CD4-positive, alpha-beta T cell (primary cell): ENCODE measurements at regions not wholly inside any gene's neighbourhood (a gene's known extent, or its start where the extent isn't known, plus 50 kb on each side); places are given as distances from the start of the nearest gene placed in this dataset.

Source experiments
- ATAC-seq: fragments of 200-7000 bp; cut with Tn5 transposase; one replicate; pipeline ENCODE4 v1.10.0; 2022; ENCODE audit warnings: mild to moderate bottlenecking; ENCODE audit not compliant: poor library complexity
- CTCF ChIA-PET: fragments of 350-600 bp; sonication (Branson Sonifier 250); formaldehyde crosslinking; loops from one replicate; lab custom pipeline; 2021; ENCODE audit warnings: antibody characterized with exemption, inconsistent platforms; lab: Charles Lee
- POLR2A ChIA-PET: fragments of 350-600 bp; sonication (Branson Sonifier 250); formaldehyde crosslinking; loops from one replicate; lab custom pipeline; 2021; ENCODE audit warnings: antibody characterized with exemption, inconsistent platforms; lab: Charles Lee
- DNase-seq, 14 experiments: peaks; one replicate each; pipeline ENCODE4 v3.0.0-alpha.2; 2013 to 2020; ENCODE audit warnings: mixed read lengths in 2 of 14
- H3K27ac ChIP-seq, 2 donors: one replicate each; pipeline versions ENCODE4 v1.5.1 to v1.7.0; 2013; ENCODE audit warnings: low read length in 2 of 2, low read depth in 1 of 2, mild to moderate bottlenecking in 1 of 2
- H3K27me3 ChIP-seq, 2 experiments: 1 replicate in 1 of 2; 2 replicates in 1 of 2; pipeline versions ENCODE4 v1.6.1 to v1.7.0; 2013; ENCODE audit warnings: low read length in 2 of 2, control low read depth in 1 of 2, mild to moderate bottlenecking in 1 of 2, moderate library complexity in 1 of 2; ENCODE audit not compliant: insufficient read depth in 2 of 2, control insufficient read depth in 1 of 2
- H3K36me3 ChIP-seq: one replicate; pipeline ENCODE4 v1.6.1; 2013; ENCODE audit warnings: low read length, control low read depth; ENCODE audit not compliant: insufficient read depth
- H3K4me1 ChIP-seq: one replicate; pipeline ENCODE4 v1.6.1; 2013; ENCODE audit warnings: low read length, control low read depth; ENCODE audit not compliant: insufficient read depth
- H3K4me3 ChIP-seq: one replicate; pipeline ENCODE4 v1.5.1; 2013; ENCODE audit warnings: mild to moderate bottlenecking, low read length, moderate library complexity
- H3K9me3 ChIP-seq, 2 experiments: 1 replicate in 1 of 2; 2 replicates in 1 of 2; pipeline versions ENCODE4 v1.6.1 to v1.7.0; 2013; ENCODE audit warnings: low read length in 2 of 2, mild to moderate bottlenecking in 2 of 2, control low read depth in 1 of 2, moderate library complexity in 1 of 2; ENCODE audit not compliant: control insufficient read depth in 1 of 2, insufficient read depth in 1 of 2
- H3K27ac Mint-ChIP-seq: one replicate; pipeline ENCODE4 v1.8.0; 2020; ENCODE audit warnings: mixed read lengths
- H3K27me3 Mint-ChIP-seq: one replicate; pipeline ENCODE4 v1.8.0; 2021; ENCODE audit warnings: mixed read lengths
- H3K36me3 Mint-ChIP-seq: one replicate; pipeline ENCODE4 v1.8.0; 2021; ENCODE audit warnings: low read depth, mixed read lengths
- H3K4me1 Mint-ChIP-seq: one replicate; pipeline ENCODE4 v1.8.0; 2021; ENCODE audit warnings: low read depth, mixed read lengths
- H3K4me3 Mint-ChIP-seq: one replicate; pipeline ENCODE4 v1.8.0; 2020; ENCODE audit warnings: mild to moderate bottlenecking, mixed read lengths
- H3K9me3 Mint-ChIP-seq: one replicate; pipeline ENCODE4 v1.8.0; 2020; ENCODE audit warnings: mixed read lengths
- CTCF ChIP-seq: fragments of 200-600 bp; IDR thresholded peaks from one replicate; pipeline ENCODE4 v1.8.0; 2022; ENCODE audit warnings: antibody characterized with exemption, mild to moderate bottlenecking
- intact Hi-C, 2 experiments: fragments of 100-400 bp; cut with DNase I in 1 of 2; cut with micrococcal nuclease in 1 of 2; formaldehyde crosslinking; loops; one replicate each; pipeline versions ENCODE4 v1.15.1 to v1.9.0; 2023 to 2025; cut with DNase I, micrococcal nuclease

- no peak for DNase-seq
- Histone ChIP-seq H3K36me3 (no peaks in the 10 kb centered on the region), H3K27me3 (peaks cover 8 to 18% of the 10 kb centered on the region in 2 experiments), H3K27ac (no peak overlapping the region), H3K9me3 (no peaks in the 10 kb centered on the region), H3K4me1 (no peaks in the 10 kb centered on the region), H3K4me3 (no peak overlapping the region)
- Mint-ChIP-seq H3K27me3 (peaks cover 50% of the 10 kb centered on the region), H3K4me3 (no peak overlapping the region), H3K4me1 (no peaks in the 10 kb centered on the region), H3K27ac (no peak overlapping the region), H3K36me3 (no peaks in the 10 kb centered on the region), H3K9me3 (no peaks in the 10 kb centered on the region)
- ATAC-seq, result no peak
- CTCF ChIA-PET, result no interaction called here
- TF ChIP-seq CTCF, result no peak
- intact Hi-C loops, result no loop called here
- POLR2A ChIA-PET, result no interaction called here
Measured at GRCh38 chr17:36784633-36785032, 152.6 kb upstream of the LHX1 start.

GRCh38 chr17:36786867-36787266, 150.4 kb upstream of the LHX1 start:
- CTCF ChIA-PET, result no interaction called here
- peaks cover 58% of the 10 kb centered on the region for H3K27me3 Mint-ChIP-seq
- no peaks in the 10 kb centered on the region for H3K4me1 Mint-ChIP-seq

GRCh38 chr17:36791150-36791941, 145.9 kb upstream of the LHX1 start:
- ATAC-seq, result no peak
- Histone ChIP-seq H3K9me3 (no peaks in the 10 kb centered on the region), H3K27me3 (peaks cover 0 to 9% of the 10 kb centered on the region in 2 experiments), H3K4me3 (no peak overlapping the region), H3K27ac (no peak overlapping the region), H3K4me1 (no peaks in the 10 kb centered on the region), H3K36me3 (no peaks in the 10 kb centered on the region)
- intact Hi-C loops, result no loop called here
- no peak overlapping the region for H3K4me3 Mint-ChIP-seq
- ChIA-PET POLR2A (no interaction called here), CTCF (no interaction called here)
- H3K36me3 Mint-ChIP-seq, result no peaks in the 10 kb centered on the region
- H3K4me1 Mint-ChIP-seq, result no peaks in the 10 kb centered on the region
- no peak for DNase-seq
- no peaks in the 10 kb centered on the region for H3K9me3 Mint-ChIP-seq
- peaks cover 45% of the 10 kb centered on the region for H3K27me3 Mint-ChIP-seq
- H3K27ac Mint-ChIP-seq, result no peak overlapping the region
- TF ChIP-seq CTCF, result no peak

More at GRCh38 chr17:36786867-36787266, 150.4 kb upstream of the LHX1 start:
- intact Hi-C loops, result no loop called here
- no peaks in the 10 kb centered on the region for H3K9me3 ChIP-seq
- H3K4me1 ChIP-seq, result no peaks in the 10 kb centered on the region
- H3K27ac ChIP-seq, result no peak overlapping the region
- no peak for TF ChIP-seq CTCF
- H3K4me3 ChIP-seq, result no peak overlapping the region
- no peaks in the 10 kb centered on the region for H3K9me3 Mint-ChIP-seq
- POLR2A ChIA-PET, result no interaction called here
- ATAC-seq, result no peak
- no peak overlapping the region for H3K4me3 Mint-ChIP-seq
- no peak overlapping the region for H3K27ac Mint-ChIP-seq
- peaks cover 8 to 16% of the 10 kb centered on the region in 2 experiments for H3K27me3 ChIP-seq
- DNase-seq, result no peak
- H3K36me3 ChIP-seq, result no peaks in the 10 kb centered on the region
- H3K36me3 Mint-ChIP-seq, result no peaks in the 10 kb centered on the region
